IMR-90 (cell line): ENCODE measurements at regions not wholly inside any gene's neighbourhood (a gene's known extent, or its start where the extent isn't known, plus 50 kb on each side); places are given as distances from the start of the nearest gene placed in this dataset.

Source experiments
- ATAC-seq: fragments of 200-7000 bp; cut with Tn5 transposase; 2 replicates; pipeline ENCODE4 v1.9.1; 2020; ENCODE audit warnings: low read depth, mild to moderate bottlenecking, moderate library complexity
- BruUV-seq: library from RNA; stranded (reverse); fragments of 400-500 nt; replicated peaks from 2 replicates; lab custom pipeline; 2021; lab: Mats Ljungman, UMichigan
- CTCF ChIA-PET: fragments of 300-600 bp; formaldehyde crosslinking; extraction: SDS; loops from one replicate; lab custom pipeline; 2021; ENCODE audit warnings: antibody characterized with exemption; lab: Yijun Ruan, JAX
- POLR2A ChIA-PET: fragments of 300-600 bp; sonication (Branson Sonifier 250); formaldehyde crosslinking; loops from one replicate; lab custom pipeline; 2022; ENCODE audit warnings: antibody characterized with exemption; ENCODE audit not compliant: unreplicated experiment; lab: Charles Lee
- DNase-seq: peaks from one replicate; pipeline ENCODE4 v3.0.0; 2013
- H2AFZ ChIP-seq: replicated peaks from 2 replicates; pipeline ENCODE3; 2013; ENCODE audit warnings: low read length, mild to moderate bottlenecking; ENCODE audit not compliant: poor library complexity
- H2AK5ac ChIP-seq: 2 replicates; pipeline ENCODE4 v1.6.1; 2013; ENCODE audit warnings: low read depth, low read length, inconsistent platforms
- H2AK9ac ChIP-seq: replicated peaks from 2 replicates; pipeline ENCODE3; 2013; ENCODE audit warnings: mild to moderate bottlenecking, low read depth, low read length, moderate library complexity; ENCODE audit not compliant: poor library complexity
- H2BK120ac ChIP-seq: 2 replicates; pipeline ENCODE4 v1.6.1; 2013; ENCODE audit warnings: low read depth, low read length, inconsistent platforms
- H2BK15ac ChIP-seq: 3 replicates; pipeline ENCODE4 v1.6.1; 2013; ENCODE audit warnings: low read depth, low read length, inconsistent platforms
- H2BK20ac ChIP-seq: 2 replicates; pipeline ENCODE4 v1.6.1; 2013; ENCODE audit warnings: low read depth, mild to moderate bottlenecking, inconsistent platforms, low read length, moderate library complexity
- H2BK5ac ChIP-seq: 2 replicates; pipeline ENCODE4 v1.6.1; 2013; ENCODE audit warnings: mild to moderate bottlenecking, low read depth, low read length, inconsistent platforms; ENCODE audit not compliant: poor library complexity, severe bottlenecking
- H3K14ac ChIP-seq: replicated peaks from 2 replicates; pipeline ENCODE4 v1.6.1; 2013; ENCODE audit warnings: low read depth, low read length, inconsistent platforms
- H3K18ac ChIP-seq: 2 replicates; pipeline ENCODE4 v1.6.1; 2013; ENCODE audit warnings: low read depth, low read length, control low read depth
- H3K23ac ChIP-seq: 2 replicates; pipeline ENCODE4 v1.6.1; 2013; ENCODE audit warnings: low read depth, low read length, inconsistent platforms
- H3K27ac ChIP-seq: 2 replicates; pipeline ENCODE4 v1.5.1; 2013; ENCODE audit warnings: mild to moderate bottlenecking, control low read depth, low read length; ENCODE audit not compliant: insufficient read depth
- H3K27me3 ChIP-seq: 2 replicates; pipeline ENCODE4 v1.6.1; 2013; ENCODE audit warnings: low read length; ENCODE audit not compliant: control insufficient read depth, insufficient read depth
- H3K36me3 ChIP-seq: 2 replicates; pipeline ENCODE4 v1.6.1; 2013; ENCODE audit warnings: low read length, mixed read lengths; ENCODE audit not compliant: control insufficient read depth, insufficient read depth
- H3K4ac ChIP-seq: 2 replicates; pipeline ENCODE4 v1.6.1; 2013; ENCODE audit warnings: low read depth, low read length, inconsistent platforms
- H3K4me1 ChIP-seq: 2 replicates; pipeline ENCODE4 v1.6.1; 2013; ENCODE audit warnings: low read length, mixed read lengths; ENCODE audit not compliant: control insufficient read depth, insufficient read depth
- H3K4me2 ChIP-seq: 2 replicates; pipeline ENCODE4 v1.6.1; 2013; ENCODE audit warnings: low read depth, mild to moderate bottlenecking, control low read depth, low read length, moderate library complexity
- H3K4me3 ChIP-seq: 2 replicates; pipeline ENCODE4 v1.5.1; 2013; ENCODE audit warnings: low read depth, mild to moderate bottlenecking, control low read depth, low read length, moderate library complexity; ENCODE audit not compliant: insufficient read depth
- H3K56ac ChIP-seq: 2 replicates; pipeline ENCODE4 v1.6.1; 2013; ENCODE audit warnings: low read length, inconsistent platforms; ENCODE audit not compliant: insufficient read depth; ENCODE audit errors: extremely low read depth
- H3K79me1 ChIP-seq, 2 experiments: 2 replicates each; pipeline ENCODE4 v1.6.1; 2013; ENCODE audit warnings: low read length in 2 of 2, inconsistent platforms in 1 of 2, low read depth in 1 of 2
- H3K9ac ChIP-seq: 2 replicates; pipeline ENCODE4 v1.6.1; 2013; ENCODE audit warnings: low read depth, low read length, control low read depth
- H3K9me1 ChIP-seq: 2 replicates; pipeline ENCODE4 v1.6.1; 2013; ENCODE audit warnings: low read length, inconsistent platforms; ENCODE audit not compliant: insufficient read depth
- H3K9me3 ChIP-seq: 2 replicates; pipeline ENCODE4 v1.6.1; 2013; ENCODE audit warnings: low read length; ENCODE audit not compliant: control insufficient read depth, insufficient read depth
- H4K20me1 ChIP-seq: 2 replicates; pipeline ENCODE4 v1.6.1; 2013; ENCODE audit warnings: low read length, inconsistent platforms; ENCODE audit not compliant: insufficient read depth
- H4K5ac ChIP-seq: 2 replicates; pipeline ENCODE4 v1.6.1; 2013; ENCODE audit warnings: mild to moderate bottlenecking, low read depth, low read length, control low read depth
- H4K8ac ChIP-seq, 2 experiments: 2 replicates each; pipeline ENCODE4 v1.6.1; 2013; ENCODE audit warnings: low read depth in 2 of 2, low read length in 2 of 2, control low read depth in 1 of 2, inconsistent platforms in 1 of 2
- H4K91ac ChIP-seq: 2 replicates; pipeline ENCODE4 v1.6.1; 2013; ENCODE audit warnings: low read depth, low read length, inconsistent platforms; ENCODE audit not compliant: insufficient read depth
- BHLHE40 ChIP-seq: fragments of 150-350 bp; IDR thresholded peaks from 2 replicates; pipeline ENCODE4 v1.6.1; 2016; ENCODE audit warnings: mild to moderate bottlenecking, low read depth, low read length
- SMC3 ChIP-seq: fragments of 150-350 bp; IDR thresholded peaks from 2 replicates; pipeline ENCODE4 v1.6.1; 2016; ENCODE audit warnings: low read depth, mild to moderate bottlenecking, antibody characterized with exemption, low read length, moderate library complexity
- WGBS, 2 experiments: methylation state at CpG; one replicate each; pipeline versions ENCODE4 v1.1.5 to v1.1.7; 2013; ENCODE audit warnings: missing lambda C conversion rate in 2 of 2; ENCODE audit not compliant: insufficient read length in 1 of 2; ENCODE audit errors: extremely low coverage in 2 of 2; 5-methylcytosine and 5-hydroxymethylcytosine counted together
- dilution Hi-C: fragments of 300-500 bp; cut with HindIII; formaldehyde crosslinking; loops from one replicate; pipeline ENCODE4 v1.14.3; 2018; ENCODE audit warnings: low sequenced_read_pairs; ENCODE audit not compliant: unreplicated experiment
- in situ Hi-C: fragments of 300-500 bp; cut with MboI; formaldehyde crosslinking; loops from 3 replicates; pipeline ENCODE4 v1.14.3; 2019; ENCODE audit warnings: low sequenced_read_pairs, inconsistent platforms, mixed read lengths
- intact Hi-C: fragments of 100-400 bp; cut with micrococcal nuclease; formaldehyde crosslinking; loops from 2 replicates; pipeline ENCODE4 v1.10.0; 2022
- TF ChIP-seq, protein P1 (sequence below): fragments of 150-350 bp; IDR thresholded peaks from 2 replicates; pipeline ENCODE4 v1.6.1; 2017; ENCODE audit warnings: mild to moderate bottlenecking, antibody characterized with exemption, low read length, low read depth
- TF ChIP-seq, protein P2 (sequence below): conservative IDR thresholded peaks from 2 replicates; pipeline ENCODE4 v1.5.1; 2012; ENCODE audit warnings: mild to moderate bottlenecking, low read depth, low read length, improper control_type of control experiment

DNA sequence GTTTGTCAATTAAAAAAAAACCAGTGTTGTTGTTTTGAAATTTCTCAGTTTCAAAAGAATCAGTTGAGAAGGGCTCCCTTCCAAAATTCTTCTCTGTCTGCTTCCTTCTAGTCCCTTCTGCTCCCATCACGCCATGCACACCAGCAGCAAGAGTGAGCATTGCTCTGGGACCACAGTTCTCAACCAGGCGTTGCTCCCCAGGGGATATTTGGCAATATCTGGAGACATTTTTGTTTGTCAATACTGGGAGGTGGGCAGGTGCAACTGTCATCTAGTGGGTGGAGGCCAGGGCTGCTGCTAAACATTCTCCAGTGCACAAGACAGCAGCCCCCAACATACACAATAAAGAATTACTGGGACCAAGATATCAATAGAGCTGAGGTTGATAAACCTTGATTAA lies 74.8 kb upstream of the EGFL6 start:
- no peak overlapping the region for H3K4me2 ChIP-seq
- in situ Hi-C loops: loop anchor here (25.0 kb wide), 2 partner anchors 382 to 682 kb away; no protein-coding TSS in a partner anchor
- no peaks in the 10 kb centered on the region for H3K9me1 ChIP-seq
- H3K27ac ChIP-seq: no peak overlapping the region
- H3K4ac ChIP-seq: no peak overlapping the region
- H2AK9ac ChIP-seq: no peak overlapping the region
- no peak overlapping the region for H2BK120ac ChIP-seq
- no peak overlapping the region for H2BK15ac ChIP-seq
- no peak overlapping the region for H3K9ac ChIP-seq
- H3K56ac ChIP-seq: no peak overlapping the region
- H4K20me1 ChIP-seq: no peaks in the 10 kb centered on the region
- POLR2A ChIA-PET: no interaction called here
- H2BK20ac ChIP-seq: no peak overlapping the region
- DNase-seq (no peak), ATAC-seq (no peak)
- H2AK5ac ChIP-seq: no peak overlapping the region
- H3K9me3 ChIP-seq: no peaks in the 10 kb centered on the region
- TF ChIP-seq, protein P1, sequence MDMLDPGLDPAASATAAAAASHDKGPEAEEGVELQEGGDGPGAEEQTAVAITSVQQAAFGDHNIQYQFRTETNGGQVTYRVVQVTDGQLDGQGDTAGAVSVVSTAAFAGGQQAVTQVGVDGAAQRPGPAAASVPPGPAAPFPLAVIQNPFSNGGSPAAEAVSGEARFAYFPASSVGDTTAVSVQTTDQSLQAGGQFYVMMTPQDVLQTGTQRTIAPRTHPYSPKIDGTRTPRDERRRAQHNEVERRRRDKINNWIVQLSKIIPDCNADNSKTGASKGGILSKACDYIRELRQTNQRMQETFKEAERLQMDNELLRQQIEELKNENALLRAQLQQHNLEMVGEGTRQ: no peak
- TF ChIP-seq, protein P2, sequence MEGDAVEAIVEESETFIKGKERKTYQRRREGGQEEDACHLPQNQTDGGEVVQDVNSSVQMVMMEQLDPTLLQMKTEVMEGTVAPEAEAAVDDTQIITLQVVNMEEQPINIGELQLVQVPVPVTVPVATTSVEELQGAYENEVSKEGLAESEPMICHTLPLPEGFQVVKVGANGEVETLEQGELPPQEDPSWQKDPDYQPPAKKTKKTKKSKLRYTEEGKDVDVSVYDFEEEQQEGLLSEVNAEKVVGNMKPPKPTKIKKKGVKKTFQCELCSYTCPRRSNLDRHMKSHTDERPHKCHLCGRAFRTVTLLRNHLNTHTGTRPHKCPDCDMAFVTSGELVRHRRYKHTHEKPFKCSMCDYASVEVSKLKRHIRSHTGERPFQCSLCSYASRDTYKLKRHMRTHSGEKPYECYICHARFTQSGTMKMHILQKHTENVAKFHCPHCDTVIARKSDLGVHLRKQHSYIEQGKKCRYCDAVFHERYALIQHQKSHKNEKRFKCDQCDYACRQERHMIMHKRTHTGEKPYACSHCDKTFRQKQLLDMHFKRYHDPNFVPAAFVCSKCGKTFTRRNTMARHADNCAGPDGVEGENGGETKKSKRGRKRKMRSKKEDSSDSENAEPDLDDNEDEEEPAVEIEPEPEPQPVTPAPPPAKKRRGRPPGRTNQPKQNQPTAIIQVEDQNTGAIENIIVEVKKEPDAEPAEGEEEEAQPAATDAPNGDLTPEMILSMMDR: no peak
- TF ChIP-seq SMC3: no peak
- no peak for TF ChIP-seq BHLHE40
- H4K8ac ChIP-seq: no peak overlapping the region
- H4K5ac ChIP-seq: no peak overlapping the region
- WGBS, 2 experiments: no CpG with 5 or more reads among the region's 2 CpGs
- dilution Hi-C loops: no loop called here
- intact Hi-C loops: no loop called here
- CTCF ChIA-PET: no interaction called here
- no TSS peak for BruUV-seq
- H3K27me3 ChIP-seq: peaks cover 2% of the 10 kb centered on the region
- H4K91ac ChIP-seq: no peak overlapping the region
- no peak overlapping the region for H3K18ac ChIP-seq
- no peaks in the 10 kb centered on the region for H3K36me3 ChIP-seq
- no peak overlapping the region for H3K4me3 ChIP-seq
- H3K14ac ChIP-seq: no peak overlapping the region
- H3K23ac ChIP-seq: no peak overlapping the region
- no peaks in the 10 kb centered on the region for H3K4me1 ChIP-seq
- no peak overlapping the region for H2AFZ ChIP-seq
- no peaks in the 10 kb centered on the region for H3K79me1 ChIP-seq
- no peak overlapping the region for H2BK5ac ChIP-seq
